Stimulated activated CD4-positive, alpha-beta T cell treated with anti-CD3 and anti-CD28 coated beads, TNF-alpha, amount 100 ng/mL, for 24 hours (primary cell): ENCODE measurements at regions not wholly inside any gene's neighbourhood (a gene's known extent, or its start where the extent isn't known, plus 50 kb on each side); places are given as distances from the start of the nearest gene placed in this dataset.

Source experiments
- DNase-seq, 3 experiments: peaks; one replicate each; pipeline ENCODE4 v3.0.0-alpha.2; 2020; ENCODE audit warnings: low read depth in 3 of 3

GRCh38 chr6:141451511-141452353 is 681.0 kb upstream of the GJE1 start:
- DNase-seq, result no peak

- no peak for DNase-seq
Observed at GRCh38 chr6:141451181-141451510, 681.6 kb upstream of the GJE1 start.

- DNase-seq, result no peak
Observed at GRCh38 chr6:141445928-141446628, 686.6 kb upstream of the GJE1 start.

- DNase-seq, result no peak
Observed at GRCh38 chr6:141443668-141444289, 688.9 kb upstream of the GJE1 start.

- DNase-seq, result no peak
Observed at GRCh38 chr6:141443032-141443431, 689.7 kb upstream of the GJE1 start.

GRCh38 chr6:141439513-141439912 is 693.2 kb upstream of the GJE1 start:
- DNase-seq, result no peak

- no peak for DNase-seq
Observed at GRCh38 chr6:141437685-141438084, 695.0 kb upstream of the GJE1 start.

- no peak for DNase-seq
Observed at GRCh38 chr6:141437011-141437410, 695.7 kb upstream of the GJE1 start.

- no peak for DNase-seq
Observed at GRCh38 chr6:141426400-141426980, 706.2 kb upstream of the GJE1 start.

- no peak for DNase-seq
Observed at GRCh38 chr6:141421378-141421777, 711.3 kb upstream of the GJE1 start.

GRCh38 chr6:141418076-141418475 is 714.6 kb upstream of the GJE1 start:
- no peak for DNase-seq

- DNase-seq, result no peak
Observed at GRCh38 chr6:141415896-141416295, 716.8 kb upstream of the GJE1 start.

GRCh38 chr6:141413196-141413595 is 719.5 kb upstream of the GJE1 start:
- DNase-seq, result no peak

- DNase-seq, result no peak
Observed at GRCh38 chr6:141406761-141407160, 726.0 kb upstream of the GJE1 start.

- no peak for DNase-seq
Observed at GRCh38 chr6:141403827-141404226, 728.9 kb upstream of the GJE1 start.

- DNase-seq, result no peak
Observed at GRCh38 chr6:141403103-141403502, 729.6 kb upstream of the GJE1 start.

- DNase-seq, result no peak
Observed at GRCh38 chr6:141402489-141402888, 730.2 kb upstream of the GJE1 start.

GRCh38 chr6:141401851-141402250 is 730.9 kb upstream of the GJE1 start:
- no peak for DNase-seq

GRCh38 chr6:141401168-141401567 is 731.6 kb upstream of the GJE1 start:
- DNase-seq, result no peak

- no peak for DNase-seq
Observed at GRCh38 chr6:141398949-141399348, 733.8 kb upstream of the GJE1 start.

GRCh38 chr6:141395443-141396008 is 737.2 kb upstream of the GJE1 start:
- no peak for DNase-seq

GRCh38 chr6:141394565-141395051 is 738.1 kb upstream of the GJE1 start:
- no peak for DNase-seq
